DND-41 (cell line): ENCODE measurements at regions not wholly inside any gene's neighbourhood (a gene's known extent, or its start where the extent isn't known, plus 50 kb on each side); places are given as distances from the start of the nearest gene placed in this dataset.

Source experiments
- EZH2 ChIP-seq: IDR thresholded peaks from 3 replicates; pipeline ENCODE4 v1.6.1; 2012; ENCODE audit warnings: borderline replicate concordance, low read depth, mild to moderate bottlenecking, moderate library complexity, low read length, inconsistent platforms; ENCODE audit not compliant: severe bottlenecking
- TF ChIP-seq, protein P1 (sequence below): IDR thresholded peaks from 2 replicates; pipeline ENCODE4 v1.5.1; 2012; ENCODE audit warnings: borderline replicate concordance, low read length, moderate library complexity, mild to moderate bottlenecking; ENCODE audit not compliant: poor library complexity, severe bottlenecking; ENCODE audit errors: extremely low read depth

GRCh38 chr2:67214585-67215185 lies 182.4 kb upstream of the ETAA1 start:
- TF ChIP-seq, protein P1, sequence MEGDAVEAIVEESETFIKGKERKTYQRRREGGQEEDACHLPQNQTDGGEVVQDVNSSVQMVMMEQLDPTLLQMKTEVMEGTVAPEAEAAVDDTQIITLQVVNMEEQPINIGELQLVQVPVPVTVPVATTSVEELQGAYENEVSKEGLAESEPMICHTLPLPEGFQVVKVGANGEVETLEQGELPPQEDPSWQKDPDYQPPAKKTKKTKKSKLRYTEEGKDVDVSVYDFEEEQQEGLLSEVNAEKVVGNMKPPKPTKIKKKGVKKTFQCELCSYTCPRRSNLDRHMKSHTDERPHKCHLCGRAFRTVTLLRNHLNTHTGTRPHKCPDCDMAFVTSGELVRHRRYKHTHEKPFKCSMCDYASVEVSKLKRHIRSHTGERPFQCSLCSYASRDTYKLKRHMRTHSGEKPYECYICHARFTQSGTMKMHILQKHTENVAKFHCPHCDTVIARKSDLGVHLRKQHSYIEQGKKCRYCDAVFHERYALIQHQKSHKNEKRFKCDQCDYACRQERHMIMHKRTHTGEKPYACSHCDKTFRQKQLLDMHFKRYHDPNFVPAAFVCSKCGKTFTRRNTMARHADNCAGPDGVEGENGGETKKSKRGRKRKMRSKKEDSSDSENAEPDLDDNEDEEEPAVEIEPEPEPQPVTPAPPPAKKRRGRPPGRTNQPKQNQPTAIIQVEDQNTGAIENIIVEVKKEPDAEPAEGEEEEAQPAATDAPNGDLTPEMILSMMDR = no peak
- no peak for TF ChIP-seq EZH2
